CD4-positive, alpha-beta memory T cell (primary cell): ENCODE measurements at regions not wholly inside any gene's neighbourhood (a gene's known extent, or its start where the extent isn't known, plus 50 kb on each side); places are given as distances from the start of the nearest gene placed in this dataset.
"Not testable (repeated sequence)": the region's sequence is repeated elsewhere in the genome, so short reads cannot be mapped to it uniquely, and the experiment has no call there.

Experiments
- CTCF ChIA-PET: fragments of 350-600 bp; sonication (Branson Sonifier 250); formaldehyde crosslinking; loops from one replicate; lab custom pipeline; 2021; ENCODE audit warnings: inconsistent platforms; ENCODE audit not compliant: partially characterized antibody; lab: Charles Lee
- POLR2A ChIA-PET: fragments of 350-600 bp; sonication (Branson Sonifier 250); formaldehyde crosslinking; loops from one replicate; lab custom pipeline; 2021; ENCODE audit not compliant: partially characterized antibody; lab: Charles Lee
- DNase-seq, 5 donors: peaks; one replicate each; pipeline versions ENCODE4 v3.0.0 to v3.0.0-alpha.2; 2020 to 2022; ENCODE audit warnings: mixed read lengths in 1 of 5
- H3K27ac ChIP-seq: one replicate; pipeline ENCODE4 v1.7.0; 2013; ENCODE audit warnings: low read depth, low read length
- H3K27me3 ChIP-seq: 2 replicates; pipeline ENCODE4 v1.7.0; 2013; ENCODE audit warnings: mild to moderate bottlenecking, low read length, moderate library complexity; ENCODE audit not compliant: insufficient read depth
- H3K36me3 ChIP-seq: 2 replicates; pipeline ENCODE4 v1.7.0; 2013; ENCODE audit warnings: mild to moderate bottlenecking, low read length, moderate library complexity; ENCODE audit not compliant: insufficient read depth
- H3K4me1 ChIP-seq: 2 replicates; pipeline ENCODE4 v1.7.0; 2013; ENCODE audit warnings: mild to moderate bottlenecking, low read length, moderate library complexity; ENCODE audit not compliant: insufficient read depth
- H3K4me3 ChIP-seq, 2 donors: one replicate each; pipeline ENCODE4 v1.7.0; 2013; ENCODE audit warnings: low read length in 2 of 2, mild to moderate bottlenecking in 1 of 2
- H3K9me3 ChIP-seq, 2 donors: one replicate each; pipeline ENCODE4 v1.7.0; 2013; ENCODE audit warnings: low read length in 2 of 2, control low read depth in 1 of 2; ENCODE audit not compliant: control insufficient read depth in 1 of 2
- H3K27ac Mint-ChIP-seq, 7 donors: one replicate each; pipeline ENCODE4 v1.8.0; 2020 to 2021; ENCODE audit warnings: mixed read lengths in 7 of 7, mild to moderate bottlenecking in 6 of 7, inconsistent platforms in 3 of 7, moderate library complexity in 3 of 7
- H3K27me3 Mint-ChIP-seq, 2 donors: one replicate each; pipeline ENCODE4 v1.8.0; 2020 to 2021; ENCODE audit warnings: mixed read lengths in 2 of 2
- H3K36me3 Mint-ChIP-seq, 2 donors: one replicate each; pipeline ENCODE4 v1.8.0; 2020 to 2021; ENCODE audit warnings: mixed read lengths in 2 of 2, inconsistent platforms in 1 of 2, mild to moderate bottlenecking in 1 of 2
- H3K4me1 Mint-ChIP-seq, 4 donors: one replicate each; pipeline ENCODE4 v1.8.0; 2020 to 2021; ENCODE audit warnings: mixed read lengths in 4 of 4, mild to moderate bottlenecking in 1 of 4
- H3K4me3 Mint-ChIP-seq, 8 donors: one replicate each; pipeline ENCODE4 v1.8.0; 2020 to 2021; ENCODE audit warnings: mixed read lengths in 8 of 8, mild to moderate bottlenecking in 7 of 8, moderate library complexity in 6 of 8, inconsistent platforms in 3 of 8
- H3K9me3 Mint-ChIP-seq, 8 donors: one replicate each; pipeline ENCODE4 v1.8.0; 2020 to 2021; ENCODE audit warnings: mixed read lengths in 8 of 8, mild to moderate bottlenecking in 5 of 8, inconsistent platforms in 3 of 8, moderate library complexity in 1 of 8
- intact Hi-C: fragments of 100-400 bp; cut with micrococcal nuclease; formaldehyde crosslinking; loops from one replicate; pipeline ENCODE4 v1.15.1; 2023

GRCh38 chrX:45472968-45473367, 272.3 kb upstream of the DIPK2B start:
- Histone ChIP-seq H3K36me3 (no peaks in the 10 kb centered on the region), H3K4me3 (no peak overlapping the region), H3K9me3 (no peaks in the 10 kb centered on the region), H3K4me1 (no peaks in the 10 kb centered on the region), H3K27me3 (no peaks in the 10 kb centered on the region), H3K27ac (no peak overlapping the region)
- no peak for DNase-seq
- Mint-ChIP-seq H3K27ac (no peak overlapping the region), H3K36me3 (no peaks in the 10 kb centered on the region), H3K9me3 (peaks cover 0 to 4% (median 0%) of the 10 kb centered on the region in 8 donors), H3K4me1 (no peaks in the 10 kb centered on the region), H3K27me3 (peaks cover 0 to 5% of the 10 kb centered on the region in 2 donors), H3K4me3 (no peak overlapping the region)
- CTCF ChIA-PET, result no interaction called here
- intact Hi-C loops, result no loop called here
- POLR2A ChIA-PET, result no interaction called here

GRCh38 chrX:45467537-45467936, 266.9 kb upstream of the DIPK2B start:
- H3K36me3 Mint-ChIP-seq, intact Hi-C loops, CTCF ChIA-PET, H3K27ac ChIP-seq, H3K4me3 ChIP-seq, H3K27me3 Mint-ChIP-seq, H3K27me3 ChIP-seq, H3K4me3 Mint-ChIP-seq, H3K4me1 Mint-ChIP-seq, H3K27ac Mint-ChIP-seq, H3K9me3 ChIP-seq, DNase-seq, H3K36me3 ChIP-seq, POLR2A ChIA-PET, H3K4me1 ChIP-seq: not testable (repeated sequence)
- H3K9me3 Mint-ChIP-seq, result peaks cover 0 to 14% (median 10%) of the 10 kb centered on the region in 8 donors

- CTCF ChIA-PET, H3K9me3 Mint-ChIP-seq, H3K36me3 Mint-ChIP-seq, H3K27ac ChIP-seq, H3K4me3 ChIP-seq, H3K4me3 Mint-ChIP-seq, intact Hi-C loops, H3K9me3 ChIP-seq, H3K27ac Mint-ChIP-seq, H3K36me3 ChIP-seq, H3K4me1 Mint-ChIP-seq, H3K27me3 Mint-ChIP-seq, POLR2A ChIA-PET, H3K4me1 ChIP-seq, DNase-seq, H3K27me3 ChIP-seq: not testable (repeated sequence)
Observed at GRCh38 chrX:45455732-45456131, 255.1 kb upstream of the DIPK2B start.

- Mint-ChIP-seq H3K36me3 (no peaks in the 10 kb centered on the region), H3K27ac (no peak overlapping the region), H3K4me1 (no peaks in the 10 kb centered on the region), H3K9me3 (no peaks in the 10 kb centered on the region), H3K4me3 (no peak overlapping the region), H3K27me3 (peaks cover 0 to 1% of the 10 kb centered on the region in 2 donors)
- H3K4me3 ChIP-seq, result no peak overlapping the region
- H3K9me3 ChIP-seq, result no peaks in the 10 kb centered on the region
- H3K27ac ChIP-seq, result no peak overlapping the region
- intact Hi-C loops, result no loop called here
- H3K36me3 ChIP-seq, result no peaks in the 10 kb centered on the region
- H3K27me3 ChIP-seq, result no peaks in the 10 kb centered on the region
- DNase-seq, result no peak
- H3K4me1 ChIP-seq, result no peaks in the 10 kb centered on the region
- CTCF ChIA-PET, result no interaction called here
- POLR2A ChIA-PET, result no interaction called here
Observed at GRCh38 chrX:45454290-45454689, 253.6 kb upstream of the DIPK2B start.

- no peak overlapping the region for H3K4me3 Mint-ChIP-seq
- CTCF ChIA-PET, result no interaction called here
- peaks cover 1 to 5% of the 10 kb centered on the region in 2 donors for H3K27me3 Mint-ChIP-seq
- no peaks in the 10 kb centered on the region for H3K9me3 Mint-ChIP-seq
- no peaks in the 10 kb centered on the region for H3K27me3 ChIP-seq
- H3K27ac ChIP-seq, result no peak overlapping the region
- intact Hi-C loops, result no loop called here
- H3K9me3 ChIP-seq, result no peaks in the 10 kb centered on the region
- no peak overlapping the region for H3K27ac Mint-ChIP-seq
- no peak for DNase-seq
- no peaks in the 10 kb centered on the region for H3K36me3 ChIP-seq
- no peaks in the 10 kb centered on the region for H3K4me1 ChIP-seq
- H3K4me1 Mint-ChIP-seq, result no peaks in the 10 kb centered on the region
- no peak overlapping the region for H3K4me3 ChIP-seq
- POLR2A ChIA-PET, result no interaction called here
- H3K36me3 Mint-ChIP-seq, result no peaks in the 10 kb centered on the region
Observed at GRCh38 chrX:45449982-45450381, 249.3 kb upstream of the DIPK2B start.

GRCh38 chrX:45447995-45448394, 247.3 kb upstream of the DIPK2B start:
- H3K27me3 Mint-ChIP-seq, result peaks cover 0 to 6% of the 10 kb centered on the region in 2 donors
- H3K4me1 Mint-ChIP-seq, result no peaks in the 10 kb centered on the region
- ChIA-PET CTCF (no interaction called here), POLR2A (no interaction called here)
- no peak overlapping the region for H3K4me3 ChIP-seq
- no peaks in the 10 kb centered on the region for H3K4me1 ChIP-seq
- no peaks in the 10 kb centered on the region for H3K9me3 ChIP-seq
- intact Hi-C loops, result no loop called here
- no peak overlapping the region for H3K27ac Mint-ChIP-seq
- no peaks in the 10 kb centered on the region for H3K36me3 Mint-ChIP-seq
- no peaks in the 10 kb centered on the region for H3K27me3 ChIP-seq
- H3K27ac ChIP-seq, result no peak overlapping the region
- no peaks in the 10 kb centered on the region for H3K9me3 Mint-ChIP-seq
- no peak overlapping the region for H3K4me3 Mint-ChIP-seq
- DNase-seq, result no peak
- H3K36me3 ChIP-seq, result no peaks in the 10 kb centered on the region

- Mint-ChIP-seq H3K4me1 (no peaks in the 10 kb centered on the region), H3K9me3 (no peaks in the 10 kb centered on the region), H3K36me3 (no peaks in the 10 kb centered on the region), H3K27ac (no peak overlapping the region), H3K4me3 (no peak overlapping the region), H3K27me3 (peaks cover 0 to 6% of the 10 kb centered on the region in 2 donors)
- Histone ChIP-seq H3K36me3 (no peaks in the 10 kb centered on the region), H3K27ac (no peak overlapping the region), H3K4me1 (no peaks in the 10 kb centered on the region), H3K9me3 (no peaks in the 10 kb centered on the region), H3K27me3 (no peaks in the 10 kb centered on the region), H3K4me3 (no peak overlapping the region)
- POLR2A ChIA-PET, result no interaction called here
- CTCF ChIA-PET, result no interaction called here
- intact Hi-C loops, result no loop called here
- DNase-seq, result no peak
Observed at GRCh38 chrX:45447331-45447730, 246.7 kb upstream of the DIPK2B start.

GRCh38 chrX:45445745-45446412, 245.2 kb upstream of the DIPK2B start:
- no peaks in the 10 kb centered on the region for H3K4me1 Mint-ChIP-seq
- Histone ChIP-seq H3K27ac (no peak overlapping the region), H3K4me1 (no peaks in the 10 kb centered on the region), H3K9me3 (no peaks in the 10 kb centered on the region), H3K36me3 (no peaks in the 10 kb centered on the region), H3K4me3 (no peak overlapping the region), H3K27me3 (no peaks in the 10 kb centered on the region)
- H3K4me3 Mint-ChIP-seq, result no peak overlapping the region
- H3K9me3 Mint-ChIP-seq, result no peaks in the 10 kb centered on the region
- H3K27me3 Mint-ChIP-seq, result peaks cover 0 to 6% of the 10 kb centered on the region in 2 donors
- ChIA-PET POLR2A (no interaction called here), CTCF (no interaction called here)
- intact Hi-C loops, result no loop called here
- no peaks in the 10 kb centered on the region for H3K36me3 Mint-ChIP-seq
- no peak overlapping the region for H3K27ac Mint-ChIP-seq
- DNase-seq, result no peak
